RWPE1 (cell line): ENCODE measurements at regions not wholly inside any gene's neighbourhood (a gene's known extent, or its start where the extent isn't known, plus 50 kb on each side); places are given as distances from the start of the nearest gene placed in this dataset.

Experiments
- CTCF ChIA-PET: fragments of 350-600 bp; sonication (Branson Sonifier 250); formaldehyde crosslinking; extraction: SDS; loops from one replicate; lab custom pipeline; 2021; lab: Yijun Ruan, JAX
- POLR2A ChIA-PET: fragments of 400-600 bp; formaldehyde crosslinking; extraction: SDS; loops from one replicate; lab custom pipeline; 2020; ENCODE audit warnings: antibody characterized with exemption; ENCODE audit not compliant: low non-redundant PET; lab: Yijun Ruan, JAX
- DNase-seq: peaks from one replicate; pipeline ENCODE4 v3.0.0; 2012; ENCODE audit warnings: low spot score
- H3K27ac ChIP-seq: fragments of 450-650 bp; 2 replicates; pipeline ENCODE4 v1.5.1; 2017
- TF ChIP-seq, protein P1 (sequence below): fragments of 450-650 bp; conservative IDR thresholded peaks from 2 replicates; pipeline ENCODE4 v1.5.1; 2017; ENCODE audit warnings: low read depth, mild to moderate bottlenecking

DNA sequence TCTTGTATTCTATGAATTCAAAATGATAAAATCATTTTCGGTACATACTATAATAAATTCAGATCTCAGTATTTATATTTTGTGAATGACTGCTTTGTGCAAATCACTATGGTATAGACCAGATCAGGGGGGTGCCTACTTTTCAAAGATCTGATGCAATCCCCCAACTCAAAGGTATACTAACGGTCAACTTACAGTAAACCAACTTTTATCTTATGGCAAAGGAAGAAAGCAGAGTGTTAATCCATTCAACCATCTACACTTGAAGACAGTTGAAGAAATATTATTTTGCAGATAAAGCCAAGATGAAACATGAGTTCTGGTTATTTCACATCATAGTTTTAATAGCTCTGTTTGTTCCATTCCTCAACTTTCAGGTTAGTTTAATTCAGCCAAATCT is 197.1 kb downstream of the MEX3B start:
- ChIA-PET CTCF (no interaction called here), POLR2A (no interaction called here)
- no peak overlapping the region for H3K27ac ChIP-seq
- no peak for DNase-seq
- TF ChIP-seq, protein P1, sequence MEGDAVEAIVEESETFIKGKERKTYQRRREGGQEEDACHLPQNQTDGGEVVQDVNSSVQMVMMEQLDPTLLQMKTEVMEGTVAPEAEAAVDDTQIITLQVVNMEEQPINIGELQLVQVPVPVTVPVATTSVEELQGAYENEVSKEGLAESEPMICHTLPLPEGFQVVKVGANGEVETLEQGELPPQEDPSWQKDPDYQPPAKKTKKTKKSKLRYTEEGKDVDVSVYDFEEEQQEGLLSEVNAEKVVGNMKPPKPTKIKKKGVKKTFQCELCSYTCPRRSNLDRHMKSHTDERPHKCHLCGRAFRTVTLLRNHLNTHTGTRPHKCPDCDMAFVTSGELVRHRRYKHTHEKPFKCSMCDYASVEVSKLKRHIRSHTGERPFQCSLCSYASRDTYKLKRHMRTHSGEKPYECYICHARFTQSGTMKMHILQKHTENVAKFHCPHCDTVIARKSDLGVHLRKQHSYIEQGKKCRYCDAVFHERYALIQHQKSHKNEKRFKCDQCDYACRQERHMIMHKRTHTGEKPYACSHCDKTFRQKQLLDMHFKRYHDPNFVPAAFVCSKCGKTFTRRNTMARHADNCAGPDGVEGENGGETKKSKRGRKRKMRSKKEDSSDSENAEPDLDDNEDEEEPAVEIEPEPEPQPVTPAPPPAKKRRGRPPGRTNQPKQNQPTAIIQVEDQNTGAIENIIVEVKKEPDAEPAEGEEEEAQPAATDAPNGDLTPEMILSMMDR = no peak

DNA sequence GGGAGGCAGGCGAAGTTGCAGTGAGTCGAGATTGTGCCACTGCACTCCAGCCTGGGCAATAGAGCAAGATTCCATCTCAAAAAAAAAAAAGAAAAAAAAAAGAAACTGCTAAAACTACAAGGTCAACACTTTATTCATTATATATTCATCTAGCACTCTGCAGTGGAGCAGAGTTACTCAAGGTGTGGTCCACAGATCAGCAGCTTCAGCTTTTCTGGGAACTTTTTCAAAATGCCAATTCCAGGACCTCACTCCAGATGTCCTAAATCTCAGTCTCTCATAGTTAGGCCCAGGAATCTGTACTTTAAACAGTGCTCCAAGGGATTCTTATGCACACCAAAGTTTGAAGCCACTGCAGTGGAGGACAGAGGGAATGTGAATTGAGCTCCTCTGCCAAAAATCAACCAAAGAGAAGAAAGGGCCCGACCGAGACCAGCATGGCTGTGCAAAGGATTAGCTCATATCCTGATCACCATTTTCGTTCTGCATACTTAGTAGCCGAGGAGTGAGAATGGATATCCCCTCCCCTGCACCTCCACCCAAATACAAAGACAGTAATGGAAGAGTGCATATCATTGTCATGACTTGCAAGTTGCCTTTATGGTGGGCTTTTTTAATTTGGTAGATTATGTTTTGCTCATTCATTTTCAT is 201.9 kb downstream of the MEX3B start:
- TF ChIP-seq, protein P1 = no peak
- POLR2A ChIA-PET = no interaction called here
- no peak for DNase-seq
- H3K27ac ChIP-seq = no peak overlapping the region
- CTCF ChIA-PET = interaction anchor here (0.7 kb wide), 1 partner anchor 433 kb away, joined by 5 read pairs; no protein-coding TSS in a partner anchor

GRCh38 chr15:81843226-81843625 is 202.6 kb downstream of the MEX3B start:
- POLR2A ChIA-PET = no interaction called here
- no peak overlapping the region for H3K27ac ChIP-seq
- TF ChIP-seq, protein P1 = no peak
- no peak for DNase-seq
- CTCF ChIA-PET = interaction anchor here (0.7 kb wide), 1 partner anchor 432 kb away, joined by 5 read pairs; no protein-coding TSS in a partner anchor

DNA sequence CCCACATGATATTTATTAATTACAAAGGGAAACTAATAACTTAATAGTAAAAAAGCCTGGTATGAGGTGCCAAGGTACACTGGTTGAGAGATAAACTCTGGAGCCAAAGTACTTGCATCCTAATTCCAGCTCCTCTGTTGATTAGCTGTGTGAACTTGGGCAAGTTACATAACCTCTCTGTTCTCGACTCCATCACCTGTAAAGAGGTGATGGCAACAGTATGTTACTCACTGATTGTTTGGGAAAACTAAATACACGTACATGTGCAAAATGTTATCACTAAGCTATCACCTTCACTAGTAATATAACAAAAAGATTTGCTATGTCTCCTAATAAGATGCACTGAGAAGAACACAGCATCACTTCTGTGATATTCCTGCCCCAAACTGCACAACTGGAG is 206.4 kb downstream of the MEX3B start:
- H3K27ac ChIP-seq = no peak overlapping the region
- no peak for DNase-seq
- TF ChIP-seq, protein P1 = no peak
- CTCF ChIA-PET = no interaction called here
- POLR2A ChIA-PET = no interaction called here

GRCh38 chr15:81835731-81836130 is 210.1 kb downstream of the MEX3B start:
- DNase-seq = no peak
- ChIA-PET POLR2A (no interaction called here), CTCF (no interaction called here)
- H3K27ac ChIP-seq = no peak overlapping the region
- TF ChIP-seq, protein P1 = no peak

GRCh38 chr15:81830520-81830919 is 215.3 kb downstream of the MEX3B start:
- DNase-seq = no peak
- ChIA-PET CTCF (no interaction called here), POLR2A (no interaction called here)
- TF ChIP-seq, protein P1 = no peak
- no peak overlapping the region for H3K27ac ChIP-seq
